Stomach (tissue), 8 donors: ENCODE measurements at regions not wholly inside any gene's neighbourhood (a gene's known extent, or its start where the extent isn't known, plus 50 kb on each side); places are given as distances from the start of the nearest gene placed in this dataset.

Source experiments
- DNase-seq, 2 donors: peaks; one replicate each; pipeline versions ENCODE4 v3.0.0 to v3.0.0-alpha.2; 2013 to 2019
- H3K27ac ChIP-seq, 5 donors: fragments of 200-600 bp in 4 of 5; sonication (generic) in 4 of 5; one replicate each; pipeline ENCODE4 v1.5.1; 2013 to 2019; ENCODE audit warnings: mild to moderate bottlenecking in 1 of 5, moderate library complexity in 1 of 5
- H3K27me3 ChIP-seq, 3 donors: fragments of 200-600 bp; sonication (generic); one replicate each; pipeline ENCODE4 v1.5.1; 2017 to 2019; ENCODE audit warnings: mixed run types in 1 of 3
- H3K36me3 ChIP-seq, 4 donors: fragments of 200-600 bp; sonication (generic); 1 replicate in 3 of 4; 2 replicates in 1 of 4; pipeline ENCODE4 v1.5.1; 2016 to 2019
- H3K4me1 ChIP-seq, 4 donors: fragments of 200-600 bp; sonication (generic); one replicate each; pipeline ENCODE4 v1.5.1; 2016 to 2019
- H3K4me3 ChIP-seq, 4 donors: fragments of 200-600 bp; sonication (generic) in 3 of 4; one replicate each; pipeline ENCODE4 v1.5.1; 2016 to 2019; ENCODE audit warnings: mild to moderate bottlenecking in 1 of 4
- H3K9me3 ChIP-seq, 4 donors: fragments of 200-600 bp; sonication (generic); one replicate each; pipeline ENCODE4 v1.5.1; 2016 to 2019
- EP300 ChIP-seq: sonication (generic); formaldehyde crosslinking; IDR thresholded peaks from one replicate; pipeline ENCODE4 v1.6.1; 2017; ENCODE audit warnings: antibody characterized with exemption
- POLR2A ChIP-seq, 4 donors: fragments of 450-650 bp; IDR thresholded peaks; one replicate each; pipeline ENCODE4 v1.6.1; 2016; ENCODE audit warnings: antibody characterized with exemption in 4 of 4, control low read depth in 2 of 4, mild to moderate bottlenecking in 1 of 4, moderate library complexity in 1 of 4
- POLR2AphosphoS5 ChIP-seq, 3 donors: sonication (generic); formaldehyde crosslinking; IDR thresholded peaks; one replicate each; pipeline ENCODE4 v1.6.1; 2016; ENCODE audit warnings: antibody characterized with exemption in 3 of 3
- WGBS, 5 donors: extraction: QIAGEN DNeasy Blood & Tissue Kit in 3 of 5; methylation state at CpG; one replicate each; pipeline versions ENCODE4 v1.1.5 to v1.1.7; 2013 to 2018; 5-methylcytosine and 5-hydroxymethylcytosine counted together
- intact Hi-C: fragments of 100-400 bp; cut with DNase I; formaldehyde crosslinking; loops from one replicate; pipeline ENCODE4 v1.15.1; 2023; ENCODE audit warnings: low total_unique reads
- TF ChIP-seq, protein P1 (sequence below), 7 experiments: fragments of 450-650 bp in 4 of 7; fragments of 200-600 bp in 3 of 7; sonication (generic) in 3 of 7; IDR thresholded peaks; one replicate each; pipeline ENCODE4 v1.5.1; 2016 to 2019; ENCODE audit warnings: antibody characterized with exemption in 7 of 7, control low read depth in 2 of 7, mild to moderate bottlenecking in 1 of 7
- donor health status: healthy with polysubstance abuse.
- donor health status: Bipolar disorder and iron deficiency.
- donor health status: healthy.

- Histone ChIP-seq H3K9me3 (no peaks in the 10 kb centered on the region), H3K27ac (peak overlapping the region in 1 of 5 donors; percentile 12), H3K36me3 (peaks cover 0 to 15% (median 9%) of the 10 kb centered on the region in 4 donors), H3K4me3 (no peak overlapping the region), H3K4me1 (peaks cover 15 to 56% (median 31%) of the 10 kb centered on the region in 4 donors), H3K27me3 (no peaks in the 10 kb centered on the region)
- 85 to 94% (median 92%) methylated on average over 4 of the region's 4 CpGs for WGBS, 5 donors
- intact Hi-C loops, result no loop called here
- no peak for TF ChIP-seq POLR2A (IDR thresholded peaks at IDR 0.05)
- TF ChIP-seq POLR2AphosphoS5 (IDR thresholded peaks at IDR 0.05), result no peak
- TF ChIP-seq, protein P1, sequence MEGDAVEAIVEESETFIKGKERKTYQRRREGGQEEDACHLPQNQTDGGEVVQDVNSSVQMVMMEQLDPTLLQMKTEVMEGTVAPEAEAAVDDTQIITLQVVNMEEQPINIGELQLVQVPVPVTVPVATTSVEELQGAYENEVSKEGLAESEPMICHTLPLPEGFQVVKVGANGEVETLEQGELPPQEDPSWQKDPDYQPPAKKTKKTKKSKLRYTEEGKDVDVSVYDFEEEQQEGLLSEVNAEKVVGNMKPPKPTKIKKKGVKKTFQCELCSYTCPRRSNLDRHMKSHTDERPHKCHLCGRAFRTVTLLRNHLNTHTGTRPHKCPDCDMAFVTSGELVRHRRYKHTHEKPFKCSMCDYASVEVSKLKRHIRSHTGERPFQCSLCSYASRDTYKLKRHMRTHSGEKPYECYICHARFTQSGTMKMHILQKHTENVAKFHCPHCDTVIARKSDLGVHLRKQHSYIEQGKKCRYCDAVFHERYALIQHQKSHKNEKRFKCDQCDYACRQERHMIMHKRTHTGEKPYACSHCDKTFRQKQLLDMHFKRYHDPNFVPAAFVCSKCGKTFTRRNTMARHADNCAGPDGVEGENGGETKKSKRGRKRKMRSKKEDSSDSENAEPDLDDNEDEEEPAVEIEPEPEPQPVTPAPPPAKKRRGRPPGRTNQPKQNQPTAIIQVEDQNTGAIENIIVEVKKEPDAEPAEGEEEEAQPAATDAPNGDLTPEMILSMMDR (IDR thresholded peaks at IDR 0.05), result no peak
- no peak for TF ChIP-seq EP300
- no peak for DNase-seq
These were observed 50.0 kb downstream of the PIK3C2A start for GRCh38 chr11:17157761-17158160.

DNA sequence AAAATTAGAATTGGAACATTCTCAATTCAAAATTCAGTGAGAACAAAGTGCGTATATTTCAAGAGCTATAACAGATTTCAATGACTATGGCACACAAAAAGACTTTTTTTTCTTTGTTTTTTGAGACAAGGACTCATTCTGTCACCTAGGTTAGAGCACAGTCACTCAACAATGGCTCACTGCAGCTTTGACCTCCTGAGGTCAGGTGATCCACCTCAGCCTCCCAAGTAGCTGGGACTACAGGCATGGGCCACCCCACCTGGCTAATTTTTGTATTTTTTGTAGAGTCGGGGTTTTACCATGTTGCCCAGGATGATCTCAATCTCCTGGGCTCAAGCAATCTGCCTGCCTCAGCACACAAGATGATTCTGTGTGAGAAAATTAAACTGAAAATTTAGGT is 51.5 kb downstream of the PIK3C2A start:
- 94 to 98% (median 96%) methylated on average over 2 of the region's 2 CpGs for WGBS, 5 donors
- intact Hi-C loops, result no loop called here
- TF ChIP-seq EP300, result no peak
- TF ChIP-seq, protein P1 (IDR thresholded peaks at IDR 0.05), result no peak
- TF ChIP-seq POLR2AphosphoS5 (IDR thresholded peaks at IDR 0.05), result no peak
- TF ChIP-seq POLR2A (IDR thresholded peaks at IDR 0.05), result no peak
- H3K27me3 ChIP-seq, result no peaks in the 10 kb centered on the region
- H3K4me1 ChIP-seq, result peaks cover 5 to 47% (median 25%) of the 10 kb centered on the region in 4 donors
- H3K4me3 ChIP-seq, result no peak overlapping the region
- peaks cover 0 to 16% (median 10%) of the 10 kb centered on the region in 4 donors for H3K36me3 ChIP-seq
- no peaks in the 10 kb centered on the region for H3K9me3 ChIP-seq
- DNase-seq, result no peak
- no peak overlapping the region for H3K27ac ChIP-seq

DNA sequence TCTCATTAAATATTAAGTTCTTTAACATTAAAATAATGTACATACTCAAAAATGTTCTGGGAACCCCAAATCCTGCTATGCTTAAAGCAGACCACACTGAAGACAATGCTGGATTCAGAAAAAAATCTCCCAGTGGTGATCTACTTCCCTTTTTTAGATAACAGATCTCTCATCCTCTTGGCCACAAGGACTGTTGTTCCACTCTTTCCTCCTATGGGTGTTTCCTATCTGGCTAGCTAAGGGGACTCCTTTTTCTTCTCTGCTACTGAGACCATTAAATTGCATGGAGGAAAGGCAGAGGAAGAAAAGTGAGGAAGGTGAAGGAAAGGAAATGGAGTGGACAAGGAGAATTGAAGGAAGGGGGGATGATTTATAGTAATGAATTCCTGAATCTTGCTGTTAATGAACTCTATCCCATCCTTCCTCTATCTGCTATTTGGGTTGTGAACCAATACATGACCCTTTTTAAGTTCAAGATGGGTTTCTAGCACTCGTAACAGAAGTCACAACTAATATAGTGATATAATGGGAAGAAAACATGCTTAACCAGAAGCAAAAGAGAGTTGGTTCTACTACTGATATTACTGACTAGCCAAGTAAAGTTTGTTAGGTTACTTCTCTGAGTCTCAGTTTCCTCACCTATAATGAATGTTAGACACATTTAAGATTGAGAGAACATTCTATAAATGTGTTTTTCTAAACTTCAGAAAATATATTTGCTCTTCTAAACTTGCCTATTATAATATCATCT is 53.2 kb downstream of the PIK3C2A start:
- DNase-seq, result no peak
- peak overlapping the region in 1 of 5 donors; percentile 38 for H3K27ac ChIP-seq
- no peaks in the 10 kb centered on the region for H3K27me3 ChIP-seq
- TF ChIP-seq POLR2A (IDR thresholded peaks at IDR 0.05) (no peak), EP300 (no peak), POLR2AphosphoS5 (IDR thresholded peaks at IDR 0.05) (no peak)
- TF ChIP-seq, protein P1 (IDR thresholded peaks at IDR 0.05), result no peak
- intact Hi-C loops, result no loop called here
- H3K36me3 ChIP-seq, result peaks cover 0 to 16% (median 12%) of the 10 kb centered on the region in 4 donors
- H3K4me1 ChIP-seq, result peaks cover 0 to 42% (median 20%) of the 10 kb centered on the region in 4 donors
- H3K4me3 ChIP-seq, result no peak overlapping the region
- H3K9me3 ChIP-seq, result no peaks in the 10 kb centered on the region
- 84 to 96% (median 94%) methylated on average over 1 of the region's 1 CpG for WGBS, 5 donors

- intact Hi-C loops, result no loop called here
- peaks cover 0 to 34% (median 17%) of the 10 kb centered on the region in 4 donors for H3K4me1 ChIP-seq
- peaks cover 0 to 16% (median 12%) of the 10 kb centered on the region in 4 donors for H3K36me3 ChIP-seq
- TF ChIP-seq POLR2AphosphoS5 (IDR thresholded peaks at IDR 0.05) (no peak), EP300 (no peak)
- DNase-seq, result no peak
- H3K9me3 ChIP-seq, result no peaks in the 10 kb centered on the region
- no peak overlapping the region for H3K4me3 ChIP-seq
- 37 to 56% (median 53%) methylated on average over 2 of the region's 2 CpGs for WGBS, 5 donors
- peak overlapping the region in 1 of 5 donors; percentile 38 for H3K27ac ChIP-seq
- no peaks in the 10 kb centered on the region for H3K27me3 ChIP-seq
These were observed 54.0 kb downstream of the PIK3C2A start for GRCh38 chr11:17153757-17154156.

DNA sequence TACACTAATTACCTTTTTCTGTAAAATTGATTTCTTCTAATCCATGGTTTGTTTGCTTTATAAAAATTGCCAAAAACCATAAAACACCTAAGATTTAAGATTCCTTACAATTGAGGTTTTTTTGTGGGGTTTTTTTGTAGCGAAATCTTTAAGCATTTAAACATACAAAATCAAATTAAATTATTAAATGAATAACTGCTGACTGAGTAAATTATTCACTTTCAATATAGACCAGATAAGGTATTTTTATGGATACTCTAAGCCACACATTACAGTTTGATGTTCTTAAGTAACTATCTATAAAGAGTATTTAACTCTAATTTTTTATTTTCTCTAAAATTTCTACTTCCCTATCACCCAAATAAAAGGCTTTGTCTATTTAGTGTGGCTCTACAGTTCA is 55.5 kb downstream of the PIK3C2A start:
- H3K4me3 ChIP-seq, result no peak overlapping the region
- H3K36me3 ChIP-seq, result peaks cover 0 to 26% (median 21%) of the 10 kb centered on the region in 4 donors
- WGBS, 5 donors, result 93 to 100% (median 99%) methylated on average over 1 of the region's 1 CpG
- intact Hi-C loops, result no loop called here
- no peaks in the 10 kb centered on the region for H3K27me3 ChIP-seq
- DNase-seq, result no peak
- H3K27ac ChIP-seq, result no peak overlapping the region
- TF ChIP-seq POLR2AphosphoS5 (IDR thresholded peaks at IDR 0.05), result no peak
- no peak for TF ChIP-seq POLR2A (IDR thresholded peaks at IDR 0.05)
- TF ChIP-seq, protein P1 (IDR thresholded peaks at IDR 0.05), result no peak
- TF ChIP-seq EP300, result no peak
- H3K4me1 ChIP-seq, result peaks cover 0 to 32% (median 16%) of the 10 kb centered on the region in 4 donors
- no peaks in the 10 kb centered on the region for H3K9me3 ChIP-seq
